ENCODE measurements at regions not wholly inside any gene's neighbourhood (a gene's known extent, or its start where the extent isn't known, plus 50 kb on each side); places are given as distances from the start of the nearest gene placed in this dataset.
"Not testable (repeated sequence)": the region's sequence is repeated elsewhere in the genome, so short reads cannot be mapped to it uniquely, and the experiment has no call there.

- no peak for DNase-seq (ENCODE audit: low spot score)
These were observed 118.7 kb upstream of the SGCD start for GRCh38 chr5:156208271-156208670.

- DNase-seq (ENCODE audit: low spot score) = no peak
These were observed 108.4 kb upstream of the SGCD start for GRCh38 chr5:156218367-156219158.

- no peak for DNase-seq (ENCODE audit: low spot score)
These were observed 107.4 kb upstream of the SGCD start for GRCh38 chr5:156219483-156220005.

- no peak for DNase-seq (ENCODE audit: low spot score)
These were observed 105.1 kb upstream of the SGCD start for GRCh38 chr5:156221816-156222215.

GRCh38 chr5:156223547-156223946 lies 103.4 kb upstream of the SGCD start:
- no peak for DNase-seq (ENCODE audit: low spot score)

GRCh38 chr5:156226485-156226884 lies 100.5 kb upstream of the SGCD start:
- not testable (repeated sequence) for DNase-seq (ENCODE audit: low spot score)

- DNase-seq (ENCODE audit: low spot score) = no peak
These were observed 96.1 kb upstream of the SGCD start for GRCh38 chr5:156230887-156231286.

GRCh38 chr5:156232251-156232869 lies 94.6 kb upstream of the SGCD start:
- no peak for DNase-seq (ENCODE audit: low spot score)

- DNase-seq (ENCODE audit: low spot score) = no peak
These were observed 89.6 kb upstream of the SGCD start for GRCh38 chr5:156237361-156237760.

- no peak for DNase-seq (ENCODE audit: low spot score)
These were observed 87.2 kb upstream of the SGCD start for GRCh38 chr5:156239800-156240199.

- DNase-seq (ENCODE audit: low spot score) = no peak
These were observed 86.5 kb upstream of the SGCD start for GRCh38 chr5:156240414-156240813.

GRCh38 chr5:156241266-156241665 lies 85.7 kb upstream of the SGCD start:
- no peak for DNase-seq (ENCODE audit: low spot score)

GRCh38 chr5:156245895-156246294 lies 81.1 kb upstream of the SGCD start:
- DNase-seq (ENCODE audit: low spot score) = no peak

- no peak for DNase-seq (ENCODE audit: low spot score)
These were observed 75.9 kb upstream of the SGCD start for GRCh38 chr5:156251076-156251475.

GRCh38 chr5:156253130-156253529 lies 73.8 kb upstream of the SGCD start:
- no peak for DNase-seq (ENCODE audit: low spot score)

- no peak for DNase-seq (ENCODE audit: low spot score)
These were observed 72.8 kb upstream of the SGCD start for GRCh38 chr5:156254196-156254595.

GRCh38 chr5:156256642-156257041 lies 70.3 kb upstream of the SGCD start:
- no peak for DNase-seq (ENCODE audit: low spot score)

GRCh38 chr5:156258934-156259333 lies 68.0 kb upstream of the SGCD start:
- no peak for DNase-seq (ENCODE audit: low spot score)

GRCh38 chr5:156259618-156260017 lies 67.3 kb upstream of the SGCD start:
- DNase-seq (ENCODE audit: low spot score) = no peak

GRCh38 chr5:156261275-156261939 lies 65.6 kb upstream of the SGCD start:
- DNase-seq (ENCODE audit: low spot score) = no peak

- no peak for DNase-seq (ENCODE audit: low spot score)
These were observed 55.4 kb upstream of the SGCD start for GRCh38 chr5:156271569-156271968.

- no peak for DNase-seq (ENCODE audit: low spot score)
These were observed 54.8 kb upstream of the SGCD start for GRCh38 chr5:156272139-156272538.

GRCh38 chr5:156273325-156273724 lies 53.6 kb upstream of the SGCD start:
- no peak for DNase-seq (ENCODE audit: low spot score)
